ENCODE measurements at regions not wholly inside any gene's neighbourhood (a gene's known extent, or its start where the extent isn't known, plus 50 kb on each side); places are given as distances from the start of the nearest gene placed in this dataset.

GRCh38 chr11:127066401-127067090 lies 66.0 kb upstream of the KIRREL3 start:
- TF ChIP-seq, protein P1, sequence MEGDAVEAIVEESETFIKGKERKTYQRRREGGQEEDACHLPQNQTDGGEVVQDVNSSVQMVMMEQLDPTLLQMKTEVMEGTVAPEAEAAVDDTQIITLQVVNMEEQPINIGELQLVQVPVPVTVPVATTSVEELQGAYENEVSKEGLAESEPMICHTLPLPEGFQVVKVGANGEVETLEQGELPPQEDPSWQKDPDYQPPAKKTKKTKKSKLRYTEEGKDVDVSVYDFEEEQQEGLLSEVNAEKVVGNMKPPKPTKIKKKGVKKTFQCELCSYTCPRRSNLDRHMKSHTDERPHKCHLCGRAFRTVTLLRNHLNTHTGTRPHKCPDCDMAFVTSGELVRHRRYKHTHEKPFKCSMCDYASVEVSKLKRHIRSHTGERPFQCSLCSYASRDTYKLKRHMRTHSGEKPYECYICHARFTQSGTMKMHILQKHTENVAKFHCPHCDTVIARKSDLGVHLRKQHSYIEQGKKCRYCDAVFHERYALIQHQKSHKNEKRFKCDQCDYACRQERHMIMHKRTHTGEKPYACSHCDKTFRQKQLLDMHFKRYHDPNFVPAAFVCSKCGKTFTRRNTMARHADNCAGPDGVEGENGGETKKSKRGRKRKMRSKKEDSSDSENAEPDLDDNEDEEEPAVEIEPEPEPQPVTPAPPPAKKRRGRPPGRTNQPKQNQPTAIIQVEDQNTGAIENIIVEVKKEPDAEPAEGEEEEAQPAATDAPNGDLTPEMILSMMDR (IDR thresholded peaks at IDR 0.05; ENCODE audit: low read length, missing control alignments), result no peak
- H3K4me3 ChIP-seq (replicated peaks; ENCODE audit: low read depth, low read length), result no peak overlapping the region
- no peak for DNase-seq (ENCODE audit: low read depth)

GRCh38 chr11:127063241-127063640 lies 62.7 kb upstream of the KIRREL3 start:
- no peak overlapping the region for H3K4me3 ChIP-seq (replicated peaks; ENCODE audit: low read depth, low read length)
- TF ChIP-seq, protein P1 (IDR thresholded peaks at IDR 0.05; ENCODE audit: low read length, missing control alignments), result no peak
- DNase-seq (ENCODE audit: low read depth), result no peak

GRCh38 chr11:127061947-127062346 lies 61.4 kb upstream of the KIRREL3 start:
- TF ChIP-seq, protein P1 (IDR thresholded peaks at IDR 0.05; ENCODE audit: low read length, missing control alignments), result no peak
- H3K4me3 ChIP-seq (replicated peaks; ENCODE audit: low read depth, low read length), result no peak overlapping the region
- no peak for DNase-seq (ENCODE audit: low read depth)

DNA sequence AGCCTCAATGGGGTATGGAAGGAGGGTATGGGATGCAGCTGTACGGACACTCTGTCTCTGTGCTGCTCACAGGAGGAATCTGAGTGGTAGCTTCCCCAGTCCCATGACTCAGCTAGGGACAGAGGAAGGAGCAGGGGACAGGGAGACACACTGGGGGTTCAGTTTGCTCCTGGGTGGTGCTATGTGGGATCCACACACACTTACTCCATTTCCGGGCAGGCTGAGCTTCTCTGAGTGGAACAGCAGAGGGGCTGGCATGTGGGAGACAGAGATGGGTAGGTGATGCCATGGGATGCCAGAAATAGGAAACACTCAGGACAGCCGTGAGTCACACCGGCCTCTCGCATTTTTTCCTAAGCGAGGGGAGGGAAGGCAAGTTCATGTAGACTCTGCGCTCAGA lies 59.2 kb upstream of the KIRREL3 start:
- no peak for DNase-seq (ENCODE audit: low read depth)
- TF ChIP-seq, protein P1 (IDR thresholded peaks at IDR 0.05; ENCODE audit: low read length, missing control alignments), result no peak
- H3K4me3 ChIP-seq (replicated peaks; ENCODE audit: low read depth, low read length), result no peak overlapping the region

DNA sequence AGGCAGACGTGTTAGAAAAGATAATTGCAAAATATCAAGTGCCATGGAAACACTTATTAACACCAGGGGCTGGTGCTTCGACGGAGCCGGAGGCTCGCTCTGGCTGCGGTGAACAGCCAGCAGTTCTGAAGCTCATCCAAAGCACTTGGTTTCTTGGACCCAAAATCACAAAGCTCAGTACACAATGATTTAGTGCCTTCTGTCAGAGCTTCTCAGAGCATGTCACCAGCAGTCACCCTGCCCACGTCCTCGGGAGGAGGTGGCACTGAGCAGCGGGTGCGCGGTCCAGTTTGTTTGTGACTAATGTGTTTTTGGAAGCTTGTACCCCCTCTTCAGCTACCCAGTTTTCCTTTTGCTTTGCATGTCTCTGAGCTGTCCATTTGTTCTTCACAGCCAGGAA lies 58.7 kb upstream of the KIRREL3 start:
- no peak for DNase-seq (ENCODE audit: low read depth)
- no peak overlapping the region for H3K4me3 ChIP-seq (replicated peaks; ENCODE audit: low read depth, low read length)
- TF ChIP-seq, protein P1 (IDR thresholded peaks at IDR 0.05; ENCODE audit: low read length, missing control alignments), result no peak

- TF ChIP-seq, protein P1 (IDR thresholded peaks at IDR 0.05; ENCODE audit: low read length, missing control alignments), result no peak
- H3K4me3 ChIP-seq (replicated peaks; ENCODE audit: low read depth, low read length), result no peak overlapping the region
- DNase-seq (ENCODE audit: low read depth), result no peak
These were observed 58.0 kb upstream of the KIRREL3 start for GRCh38 chr11:127058524-127058923.

DNA sequence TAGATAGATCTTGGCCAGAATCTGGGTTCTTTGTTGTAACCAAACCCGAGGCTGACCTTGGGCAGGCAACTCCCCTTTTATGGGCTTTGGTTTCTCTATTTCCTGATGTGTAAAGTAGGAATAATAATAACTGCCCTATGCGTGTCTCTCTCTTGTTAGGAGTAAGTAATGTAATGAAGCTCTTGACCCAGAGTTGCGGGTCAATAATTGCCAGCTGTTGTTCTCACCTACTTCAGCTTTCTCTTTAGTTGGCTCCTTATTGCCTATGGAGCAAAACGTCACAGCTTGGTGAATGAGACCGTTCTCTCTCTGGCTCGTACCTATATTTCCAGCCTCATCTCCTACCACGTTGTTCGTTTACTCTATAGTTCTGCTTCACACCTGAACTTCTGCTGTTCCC lies 56.6 kb upstream of the KIRREL3 start:
- TF ChIP-seq, protein P1 (IDR thresholded peaks at IDR 0.05; ENCODE audit: low read length, missing control alignments), result no peak
- DNase-seq (ENCODE audit: low read depth), result no peak
- no peak overlapping the region for H3K4me3 ChIP-seq (replicated peaks; ENCODE audit: low read depth, low read length)

Data from fibroblast of pulmonary artery (primary cell).